Amniotic epithelial cell (primary cell): ENCODE measurements at regions not wholly inside any gene's neighbourhood (a gene's known extent, or its start where the extent isn't known, plus 50 kb on each side); places are given as distances from the start of the nearest gene placed in this dataset.

Experiments used
- DNase-seq: peaks from one replicate; pipeline ENCODE4 v3.0.0-alpha.2; 2010; ENCODE audit warnings: low read depth

DNA sequence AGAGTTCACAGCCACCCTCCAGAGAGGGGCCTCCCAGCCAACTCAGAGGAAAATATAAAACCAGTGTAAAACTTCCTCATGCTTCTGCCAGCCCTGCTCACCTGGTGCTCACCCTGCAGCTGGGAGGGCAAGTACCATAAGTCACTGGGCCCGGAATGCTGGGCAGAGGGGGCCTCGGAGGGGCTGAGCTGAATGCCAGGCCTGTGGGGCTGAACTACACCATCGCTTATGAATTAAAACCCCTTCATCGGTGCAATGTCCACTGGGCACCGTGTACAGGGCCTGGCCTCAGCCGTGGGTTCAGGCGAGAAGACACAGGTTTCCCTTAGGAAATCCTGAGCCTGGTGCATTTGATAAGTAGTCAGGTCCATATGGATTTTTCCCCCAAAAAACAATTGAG, 828.6 kb downstream of the TBC1D22A start:
- no peak for DNase-seq

DNA sequence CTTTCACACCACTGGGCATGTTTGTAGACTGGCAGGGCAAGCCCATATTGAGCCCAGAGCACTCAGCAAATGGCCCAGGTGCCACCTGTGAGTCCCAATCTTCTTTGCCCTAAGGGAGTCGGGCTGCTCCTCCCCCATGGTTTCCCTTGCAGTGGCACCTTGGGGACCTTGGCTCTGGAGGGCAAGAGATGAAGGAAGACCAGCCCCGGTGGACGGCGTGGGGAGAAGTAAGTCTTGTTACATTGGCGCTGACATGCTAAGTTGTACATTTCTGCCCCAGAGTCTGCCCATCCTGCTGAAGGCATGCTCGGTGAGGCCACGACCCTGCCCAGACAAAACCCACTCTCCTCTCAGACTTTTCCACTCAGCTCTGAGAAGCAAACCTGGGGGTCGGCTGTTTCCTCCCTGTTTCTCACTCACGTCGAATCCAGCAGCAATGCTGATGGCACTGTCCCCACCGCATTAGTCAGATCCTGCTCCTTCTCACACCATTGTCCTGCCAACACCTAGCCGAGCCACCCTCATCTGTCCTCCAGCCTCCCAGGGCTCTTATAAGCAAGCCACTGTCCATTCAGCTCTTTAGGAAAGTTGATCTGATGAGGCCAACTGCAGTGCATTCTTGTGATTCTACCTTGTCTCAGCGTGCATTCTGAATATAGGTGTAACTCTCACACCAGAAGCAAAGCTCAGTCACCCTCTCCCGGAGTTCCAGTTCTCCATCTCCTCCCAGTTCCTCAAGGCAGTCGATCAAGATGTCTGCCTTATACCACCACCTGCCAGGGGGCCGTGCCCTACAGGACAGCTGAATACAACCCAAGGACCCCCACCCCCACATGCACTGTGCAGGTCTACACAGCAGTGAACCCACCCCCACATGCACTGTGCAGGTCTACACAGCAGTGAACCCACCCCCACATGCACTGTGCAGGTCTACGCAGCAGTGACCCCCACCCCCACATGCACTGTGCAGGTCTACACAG, 827.1 kb downstream of the TBC1D22A start:
- no peak for DNase-seq

- no peak for DNase-seq
Measured at GRCh38 chr22:47588578-47588960, 826.1 kb downstream of the TBC1D22A start.

GRCh38 chr22:47587861-47588577, 825.6 kb downstream of the TBC1D22A start:
- no peak for DNase-seq

DNA sequence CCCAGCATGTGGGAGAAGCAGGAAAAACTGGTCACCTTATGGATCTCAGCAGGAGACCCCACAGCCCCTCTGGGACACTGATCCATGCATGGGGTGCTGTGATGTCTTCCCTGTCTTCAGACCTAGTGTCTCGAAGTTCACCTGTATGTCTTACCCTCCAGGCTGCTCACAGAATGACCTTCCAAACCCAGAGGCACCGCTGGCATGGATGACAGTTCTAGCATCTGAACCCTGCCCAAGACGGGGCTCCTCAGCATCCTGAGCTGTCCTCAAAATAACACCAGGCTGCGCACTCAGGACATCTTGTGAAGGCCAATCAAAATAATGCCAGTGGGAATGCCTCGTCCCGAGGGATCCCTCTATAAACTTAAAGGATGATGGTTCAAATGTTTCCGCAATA, 824.9 kb downstream of the TBC1D22A start:
- no peak for DNase-seq

- DNase-seq = no peak
Measured at GRCh38 chr22:47586946-47587345, 824.5 kb downstream of the TBC1D22A start.

GRCh38 chr22:47586038-47586437, 823.6 kb downstream of the TBC1D22A start:
- DNase-seq = no peak

- DNase-seq = no peak
Measured at GRCh38 chr22:47583959-47584562, 821.6 kb downstream of the TBC1D22A start.

GRCh38 chr22:47582067-47582466, 819.6 kb downstream of the TBC1D22A start:
- no peak for DNase-seq

DNA sequence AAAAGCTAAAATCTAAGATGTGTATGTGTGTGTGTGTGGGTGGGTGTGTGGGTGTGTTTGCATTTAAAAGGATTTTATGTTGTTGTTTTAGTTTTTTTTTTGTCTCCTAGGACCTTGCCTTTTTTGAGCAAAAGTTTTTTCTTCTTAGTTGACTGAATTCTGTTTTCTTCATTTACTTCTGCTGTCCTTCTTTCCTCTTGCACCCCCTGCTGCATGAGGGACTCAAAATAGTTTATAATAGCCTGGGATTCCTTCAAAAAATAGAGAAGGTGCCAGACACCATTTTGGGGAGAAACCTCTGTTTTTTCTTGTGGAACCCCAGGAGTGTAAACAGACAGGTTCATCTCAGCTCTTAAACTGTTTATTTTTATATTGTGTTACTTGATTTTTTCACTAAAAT, 817.7 kb downstream of the TBC1D22A start:
- DNase-seq = no peak

DNA sequence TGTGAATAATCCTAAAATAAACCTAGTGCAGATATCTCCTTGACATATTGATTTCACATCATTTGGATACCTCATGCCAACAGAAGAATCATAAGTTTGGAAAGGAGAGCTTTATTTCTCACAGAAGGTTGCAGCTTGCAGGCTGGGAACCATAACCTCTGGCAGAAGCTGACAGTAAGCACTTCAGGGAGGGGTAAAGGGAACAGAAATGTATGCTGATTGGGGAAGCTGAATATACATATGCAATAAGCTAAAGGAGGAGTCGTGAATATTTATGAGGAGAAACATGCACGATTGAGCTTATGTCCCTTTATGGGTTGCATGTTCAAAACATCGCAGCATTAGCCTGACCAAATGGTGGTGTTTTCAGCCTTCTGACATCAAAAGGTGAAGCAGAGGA, 814.5 kb downstream of the TBC1D22A start:
- no peak for DNase-seq

GRCh38 chr22:47575291-47575690, 812.8 kb downstream of the TBC1D22A start:
- no peak for DNase-seq

GRCh38 chr22:47574556-47574955, 812.1 kb downstream of the TBC1D22A start:
- no peak for DNase-seq

GRCh38 chr22:47573141-47573540, 810.7 kb downstream of the TBC1D22A start:
- no peak for DNase-seq

- DNase-seq = no peak
Measured at GRCh38 chr22:47572443-47572842, 810.0 kb downstream of the TBC1D22A start.

DNA sequence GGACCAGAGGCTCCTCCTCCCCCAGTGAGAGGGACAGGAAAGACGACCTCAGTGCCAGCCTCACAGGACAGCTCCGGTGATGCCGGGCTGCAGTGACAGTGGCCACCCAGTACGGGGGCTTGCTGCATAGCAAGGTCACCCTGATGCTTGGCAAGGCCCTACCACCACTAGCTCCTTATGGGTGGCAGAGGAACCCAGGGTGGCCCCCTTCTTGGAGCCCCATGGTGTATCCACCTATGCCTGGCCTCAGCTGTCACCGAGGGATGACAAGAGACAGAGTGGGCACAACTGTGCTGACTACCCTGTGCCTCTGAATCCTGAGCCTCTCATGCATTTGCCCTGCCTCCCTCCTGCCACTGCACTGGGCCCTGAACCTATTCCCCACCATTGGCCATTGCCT, 809.2 kb downstream of the TBC1D22A start:
- no peak for DNase-seq

DNA sequence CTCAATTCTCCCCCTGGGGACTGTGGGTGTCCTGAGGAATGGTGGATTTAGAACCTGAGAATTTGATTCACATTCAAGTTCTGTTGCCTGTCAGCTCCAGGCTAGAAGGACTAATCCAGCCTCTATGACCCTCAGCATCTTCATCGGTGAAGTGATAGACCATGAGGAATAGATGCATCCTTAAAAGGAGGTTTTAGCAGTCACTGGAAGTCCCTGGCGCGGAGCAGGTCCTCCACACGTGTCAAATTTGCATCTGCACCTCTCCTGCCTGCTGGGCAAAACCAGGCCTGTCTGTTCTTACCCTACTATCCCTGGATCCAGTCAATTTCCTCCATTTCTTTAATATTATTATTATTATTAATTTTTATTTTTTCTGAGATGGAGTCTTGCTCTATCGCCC, 808.4 kb downstream of the TBC1D22A start:
- no peak for DNase-seq

DNA sequence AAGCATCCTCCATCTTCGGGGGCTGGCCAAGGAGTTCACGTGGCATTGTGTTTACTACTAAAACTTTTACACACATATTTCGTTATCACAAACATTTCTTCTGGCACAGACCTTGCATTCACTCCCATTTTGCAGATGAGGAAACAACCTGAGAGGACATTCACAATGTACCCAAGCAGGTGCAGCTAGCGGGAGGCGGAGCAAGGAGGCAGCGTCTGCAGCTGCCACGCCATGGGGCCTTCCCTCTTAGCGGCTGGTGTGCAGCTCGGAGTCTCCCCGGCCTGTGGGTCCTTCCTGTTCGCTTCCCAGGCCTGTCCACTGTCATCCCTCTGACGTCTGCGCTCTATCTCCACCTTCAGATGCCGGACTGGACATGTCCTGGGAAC, 807.8 kb downstream of the TBC1D22A start:
- no peak for DNase-seq

DNA sequence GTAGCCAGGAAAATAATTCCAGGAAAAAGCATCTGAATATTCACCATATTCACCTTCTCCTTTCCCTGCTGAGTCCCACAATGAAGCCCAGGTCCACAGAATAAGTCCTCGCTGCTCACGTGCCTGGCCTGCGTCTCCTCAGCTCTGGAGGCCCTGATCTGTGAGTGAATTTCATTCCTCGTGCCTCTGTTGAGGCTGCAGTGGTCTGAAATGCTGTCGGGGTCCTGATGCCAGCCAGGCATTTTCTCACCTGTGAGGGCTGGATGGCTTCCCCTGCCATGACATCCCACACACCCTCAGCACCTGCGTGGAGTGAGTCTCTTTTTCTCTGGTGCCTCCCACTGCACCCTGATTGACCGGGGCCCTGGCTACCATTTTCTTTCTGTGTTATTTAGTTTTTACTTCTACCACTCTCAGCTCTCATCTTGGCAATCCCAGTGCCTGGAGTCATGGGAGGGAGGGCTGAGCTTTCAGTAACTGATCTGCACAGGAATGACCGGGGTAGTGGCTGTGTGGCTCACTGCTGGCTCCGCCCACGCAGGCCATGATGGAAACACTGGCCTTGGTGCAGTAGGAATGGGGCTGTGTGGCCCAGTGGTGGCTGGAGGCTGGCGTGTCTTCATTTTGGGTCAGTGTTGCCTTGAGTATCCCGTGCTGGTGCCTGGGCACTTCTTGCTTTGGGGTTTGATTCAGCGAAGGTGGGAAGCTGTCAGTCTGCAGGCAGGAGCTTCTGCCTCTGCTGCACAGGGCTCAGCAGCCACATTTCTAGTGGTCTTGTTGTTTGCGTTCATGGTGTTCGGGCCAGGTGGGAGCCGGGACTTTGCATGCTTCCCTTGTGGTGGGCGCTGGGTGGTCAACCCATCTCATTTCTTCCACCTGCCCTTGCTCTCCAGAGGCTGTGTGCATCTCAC, 807.2 kb downstream of the TBC1D22A start:
- no peak for DNase-seq

DNA sequence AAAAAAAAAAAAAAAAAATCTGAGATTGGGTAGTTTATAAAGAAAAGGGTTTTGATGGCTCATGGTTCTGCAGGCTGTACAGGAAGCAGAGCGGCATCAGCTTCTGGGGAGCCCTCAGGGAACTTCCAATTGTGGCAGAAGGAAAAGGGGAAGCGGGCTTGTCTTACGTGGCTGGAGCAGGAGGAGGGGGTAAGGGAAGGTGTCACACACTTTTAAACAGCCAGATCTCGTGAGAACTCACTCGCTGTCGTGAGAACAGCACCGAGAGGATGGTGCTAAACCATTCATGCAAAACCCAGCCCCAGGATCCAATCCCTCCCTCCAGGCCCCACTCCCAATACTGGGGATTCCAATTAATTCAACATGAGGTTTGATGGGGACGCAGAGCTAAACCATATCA, 806.2 kb downstream of the TBC1D22A start:
- no peak for DNase-seq

DNA sequence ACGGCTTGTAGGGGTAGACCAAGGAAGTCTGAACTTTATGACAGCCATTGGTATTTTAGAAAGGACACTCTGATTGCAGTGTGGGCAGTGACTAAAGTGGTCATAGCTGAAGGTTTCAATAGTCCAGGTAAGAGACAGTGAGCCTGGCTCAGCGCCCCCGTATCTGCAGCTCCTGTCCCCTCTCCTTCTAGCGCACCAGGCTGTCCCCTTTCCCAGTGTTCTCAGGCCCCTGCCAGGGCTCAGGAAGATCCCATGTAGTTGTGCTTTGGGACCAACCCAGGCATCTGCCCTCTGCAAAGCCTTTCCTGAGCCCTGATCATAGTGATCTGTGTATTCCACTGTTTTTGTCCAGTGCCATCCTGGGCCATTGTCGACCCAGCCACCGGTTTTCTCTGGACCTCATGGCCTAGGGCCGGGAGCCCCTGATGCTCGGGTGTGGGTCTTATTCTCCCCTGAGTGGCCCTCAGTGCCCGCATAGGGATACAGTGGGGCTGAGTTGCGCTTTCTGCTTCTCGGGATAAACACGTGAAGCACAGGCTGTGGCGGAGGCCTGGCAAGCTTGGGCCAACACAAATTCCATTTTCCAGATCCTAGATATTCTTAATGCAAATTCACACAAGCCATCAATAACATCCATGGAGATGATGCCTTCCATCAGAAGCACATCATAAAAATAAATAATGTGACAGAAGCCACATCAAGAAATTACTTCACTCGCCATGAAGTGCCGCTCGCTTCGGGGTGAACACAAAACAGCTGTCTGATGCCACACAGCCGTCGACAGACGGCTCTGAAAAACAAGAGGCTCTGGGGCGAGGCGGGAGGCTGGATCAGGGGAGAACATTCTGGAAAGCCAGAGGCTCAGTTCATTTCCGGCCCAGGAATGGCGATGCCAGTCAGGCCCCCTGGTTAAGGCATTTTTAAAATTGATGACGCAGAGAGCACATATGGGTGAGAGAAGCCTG, 805.0 kb downstream of the TBC1D22A start:
- no peak for DNase-seq
